ENCODE measurements at regions not wholly inside any gene's neighbourhood (a gene's known extent, or its start where the extent isn't known, plus 50 kb on each side); places are given as distances from the start of the nearest gene placed in this dataset.

- no peak for TF ChIP-seq EZH2 (IDR thresholded peaks at IDR 0.05; ENCODE audit: insufficient read depth, poor library complexity, severe bottlenecking)
- no peak for TF ChIP-seq EZH2phosphoT487 (IDR thresholded peaks at IDR 0.05; ENCODE audit: insufficient read depth, low read depth)
Measured at GRCh38 chr12:60568914-60569313, 973.1 kb downstream of the SLC16A7 start.
